ENCODE measurements at regions not wholly inside any gene's neighbourhood (a gene's known extent, or its start where the extent isn't known, plus 50 kb on each side); places are given as distances from the start of the nearest gene placed in this dataset.

- H3K9me3 ChIP-seq: no peaks in the 10 kb centered on the region
- no peak overlapping the region for H3K4me3 ChIP-seq
- DNase-seq (ENCODE audit: extremely low spot score in 2 of 2): no peak
- H3K27ac ChIP-seq: no peak overlapping the region
- TF ChIP-seq CTCF (IDR thresholded peaks at IDR 0.05): no peak
- TF ChIP-seq POLR2A (IDR thresholded peaks at IDR 0.05): no peak
- no peaks in the 10 kb centered on the region for H3K27me3 ChIP-seq
- no peaks in the 10 kb centered on the region for H3K36me3 ChIP-seq
- intact Hi-C loops (cut with DNase I): no loop called here
- H3K4me1 ChIP-seq: no peaks in the 10 kb centered on the region
Measured at GRCh38 chr9:11347437-11347836, 734.6 kb upstream of the PTPRD start.

GRCh38 chr9:11348366-11348765 lies 735.6 kb upstream of the PTPRD start:
- no peak overlapping the region for H3K4me3 ChIP-seq
- no peaks in the 10 kb centered on the region for H3K36me3 ChIP-seq
- TF ChIP-seq CTCF (IDR thresholded peaks at IDR 0.05): no peak
- no peak overlapping the region for H3K27ac ChIP-seq
- intact Hi-C loops (cut with DNase I): no loop called here
- no peaks in the 10 kb centered on the region for H3K4me1 ChIP-seq
- no peaks in the 10 kb centered on the region for H3K9me3 ChIP-seq
- no peaks in the 10 kb centered on the region for H3K27me3 ChIP-seq
- DNase-seq (ENCODE audit: extremely low spot score in 2 of 2): no peak

- Histone ChIP-seq H3K36me3 (no peaks in the 10 kb centered on the region), H3K9me3 (no peaks in the 10 kb centered on the region), H3K4me3 (no peak overlapping the region), H3K4me1 (no peaks in the 10 kb centered on the region), H3K27ac (no peak overlapping the region), H3K27me3 (no peaks in the 10 kb centered on the region)
- TF ChIP-seq POLR2A (IDR thresholded peaks at IDR 0.05): no peak
- no peak for TF ChIP-seq CTCF (IDR thresholded peaks at IDR 0.05)
- no peak for TF ChIP-seq POLR2AphosphoS5 (IDR thresholded peaks at IDR 0.05; ENCODE audit: insufficient read depth in 1 of 2, low read depth in 1 of 2)
- intact Hi-C loops (cut with DNase I): no loop called here
- DNase-seq (ENCODE audit: extremely low spot score in 2 of 2): no peak
Measured at GRCh38 chr9:11349187-11349586, 736.4 kb upstream of the PTPRD start.

GRCh38 chr9:11352612-11353011 lies 739.8 kb upstream of the PTPRD start:
- Histone ChIP-seq H3K36me3 (no peaks in the 10 kb centered on the region), H3K4me1 (no peaks in the 10 kb centered on the region), H3K27ac (no peak overlapping the region), H3K9me3 (no peaks in the 10 kb centered on the region), H3K27me3 (no peaks in the 10 kb centered on the region), H3K4me3 (no peak overlapping the region)
- DNase-seq (ENCODE audit: extremely low spot score in 2 of 2): no peak
- intact Hi-C loops (cut with DNase I): no loop called here
- TF ChIP-seq POLR2A (IDR thresholded peaks at IDR 0.05) (no peak), POLR2AphosphoS5 (IDR thresholded peaks at IDR 0.05; ENCODE audit: insufficient read depth in 1 of 2, low read depth in 1 of 2) (no peak)

GRCh38 chr9:11356067-11356466 lies 743.3 kb upstream of the PTPRD start:
- no peaks in the 10 kb centered on the region for H3K9me3 ChIP-seq
- H3K4me3 ChIP-seq: no peak overlapping the region
- H3K4me1 ChIP-seq: no peaks in the 10 kb centered on the region
- intact Hi-C loops (cut with DNase I): no loop called here
- H3K27me3 ChIP-seq: no peaks in the 10 kb centered on the region
- no peak for TF ChIP-seq CTCF (IDR thresholded peaks at IDR 0.05)
- TF ChIP-seq POLR2A (IDR thresholded peaks at IDR 0.05): no peak
- no peak for TF ChIP-seq POLR2AphosphoS5 (IDR thresholded peaks at IDR 0.05; ENCODE audit: insufficient read depth in 1 of 2, low read depth in 1 of 2)
- no peaks in the 10 kb centered on the region for H3K36me3 ChIP-seq
- DNase-seq (ENCODE audit: extremely low spot score in 2 of 2): no peak
- no peak overlapping the region for H3K27ac ChIP-seq

GRCh38 chr9:11366585-11367129 lies 753.9 kb upstream of the PTPRD start:
- no peaks in the 10 kb centered on the region for H3K36me3 ChIP-seq
- no peaks in the 10 kb centered on the region for H3K9me3 ChIP-seq
- intact Hi-C loops (cut with DNase I): no loop called here
- no peak for DNase-seq (ENCODE audit: extremely low spot score in 2 of 2)
- no peaks in the 10 kb centered on the region for H3K4me1 ChIP-seq
- H3K27me3 ChIP-seq: no peaks in the 10 kb centered on the region
- no peak overlapping the region for H3K4me3 ChIP-seq
- TF ChIP-seq POLR2AphosphoS5 (IDR thresholded peaks at IDR 0.05; ENCODE audit: insufficient read depth in 1 of 2, low read depth in 1 of 2): no peak
- TF ChIP-seq CTCF (IDR thresholded peaks at IDR 0.05): no peak
- no peak for TF ChIP-seq POLR2A (IDR thresholded peaks at IDR 0.05)
- H3K27ac ChIP-seq: no peak overlapping the region

Measured in vagina (tissue), 2 donors.